OCI-LY3 (cell line): ENCODE measurements at regions not wholly inside any gene's neighbourhood (a gene's known extent, or its start where the extent isn't known, plus 50 kb on each side); places are given as distances from the start of the nearest gene placed in this dataset.
"Not testable (repeated sequence)": the region's sequence is repeated elsewhere in the genome, so short reads cannot be mapped to it uniquely, and the experiment has no call there.

Experiments used
- H2AFZ ChIP-seq: fragments of 200-600, 300-600 bp; shearing (Covaris generic); 2 replicates; pipeline ENCODE4 v1.6.0; 2014; ENCODE audit warnings: antibody characterized with exemption, low read depth, low read length
- H3K27ac ChIP-seq: fragments of 200-600, 300-600 bp; sonication (generic); 2 replicates; pipeline ENCODE4 v1.5.1; 2014; ENCODE audit warnings: mild to moderate bottlenecking, low read length, moderate library complexity, mixed read lengths
- H3K27me3 ChIP-seq: fragments of 200-600, 300-600 bp; sonication (generic); 2 replicates; pipeline ENCODE4 v1.6.1; 2014; ENCODE audit warnings: low read depth, low read length, mixed read lengths
- H3K36me3 ChIP-seq: fragments of 200-600, 300-600 bp; sonication (generic); replicated peaks from 2 replicates; pipeline ENCODE3; 2014; ENCODE audit warnings: low read depth, low read length, mixed read lengths
- H3K4me1 ChIP-seq: fragments of 300-600, 200-600 bp; sonication (generic); 2 replicates; pipeline ENCODE4 v1.6.1; 2014; ENCODE audit warnings: low read length, mixed read lengths
- H3K4me2 ChIP-seq: fragments of 200-600, 300-600 bp; sonication (generic); 2 replicates; pipeline ENCODE4 v1.6.1; 2014; ENCODE audit warnings: low read length, mixed read lengths
- H3K4me3 ChIP-seq: fragments of 300-600, 200-600 bp; sonication (generic); 2 replicates; pipeline ENCODE4 v1.5.1; 2014; ENCODE audit warnings: antibody characterized with exemption, mild to moderate bottlenecking, low read length, moderate library complexity
- H3K79me2 ChIP-seq: fragments of 300-600, 200-600 bp; shearing (Covaris generic); 2 replicates; pipeline ENCODE4 v1.6.1; 2014; ENCODE audit warnings: mild to moderate bottlenecking, low read length, mixed read lengths
- H3K9ac ChIP-seq: fragments of 300-600, 200-600 bp; shearing (Covaris generic); 2 replicates; pipeline ENCODE4 v1.6.0; 2014; ENCODE audit warnings: mild to moderate bottlenecking, low read length, moderate library complexity
- H3K9me3 ChIP-seq: fragments of 200-600, 300-600 bp; shearing (Covaris generic); 2 replicates; pipeline ENCODE4 v1.6.1; 2014; ENCODE audit warnings: low read length, mixed read lengths; ENCODE audit not compliant: insufficient read depth
- H4K20me1 ChIP-seq: fragments of 200-600, 300-600 bp; sonication (generic); 2 replicates; pipeline ENCODE4 v1.6.1; 2016; ENCODE audit warnings: low read length, mixed read lengths; ENCODE audit not compliant: insufficient read depth
- CTCF ChIP-seq: fragments of 200-600, 300-600 bp; sonication (generic); IDR thresholded peaks from 2 replicates; pipeline ENCODE4 v1.5.1; 2014; ENCODE audit warnings: antibody characterized with exemption, low read length, low read depth
- EZH2phosphoT487 ChIP-seq: fragments of 200-600 bp; shearing (Covaris generic); IDR thresholded peaks from 2 replicates; pipeline ENCODE4 v1.6.1; 2018; ENCODE audit warnings: antibody characterized with exemption, mixed run types, low read depth

DNA sequence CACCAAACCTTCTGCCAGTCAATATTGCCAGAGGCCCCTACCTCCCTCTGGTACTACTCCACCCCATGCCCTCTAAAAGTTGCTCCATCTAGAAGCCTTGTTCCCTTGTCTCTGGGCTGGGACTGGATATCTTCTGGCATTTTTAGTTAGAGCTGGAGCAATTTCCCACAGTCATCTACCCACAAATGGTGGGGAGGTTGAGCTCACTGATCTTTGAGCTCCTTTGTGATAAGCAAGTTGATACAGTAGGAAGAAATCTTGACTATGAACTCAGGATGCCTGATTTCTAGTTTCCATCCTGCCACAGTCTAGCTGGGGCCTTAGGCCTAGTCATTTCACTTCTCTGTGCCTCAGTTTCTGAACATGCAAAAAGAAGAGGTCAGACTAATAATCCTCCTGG is 155.0 kb downstream of the MAIP1 start:
- Histone ChIP-seq H3K4me3 (no peak overlapping the region), H3K9ac (no peak overlapping the region), H3K9me3 (no peaks in the 10 kb centered on the region), H3K27me3 (no peaks in the 10 kb centered on the region), H3K4me1 (no peaks in the 10 kb centered on the region), H2AFZ (no peak overlapping the region), H3K79me2 (no peaks in the 10 kb centered on the region), H3K4me2 (no peak overlapping the region), H3K27ac (no peak overlapping the region), H4K20me1 (no peaks in the 10 kb centered on the region), H3K36me3 (no peaks in the 10 kb centered on the region)
- TF ChIP-seq EZH2phosphoT487 = no peak
- TF ChIP-seq CTCF = no peak

DNA sequence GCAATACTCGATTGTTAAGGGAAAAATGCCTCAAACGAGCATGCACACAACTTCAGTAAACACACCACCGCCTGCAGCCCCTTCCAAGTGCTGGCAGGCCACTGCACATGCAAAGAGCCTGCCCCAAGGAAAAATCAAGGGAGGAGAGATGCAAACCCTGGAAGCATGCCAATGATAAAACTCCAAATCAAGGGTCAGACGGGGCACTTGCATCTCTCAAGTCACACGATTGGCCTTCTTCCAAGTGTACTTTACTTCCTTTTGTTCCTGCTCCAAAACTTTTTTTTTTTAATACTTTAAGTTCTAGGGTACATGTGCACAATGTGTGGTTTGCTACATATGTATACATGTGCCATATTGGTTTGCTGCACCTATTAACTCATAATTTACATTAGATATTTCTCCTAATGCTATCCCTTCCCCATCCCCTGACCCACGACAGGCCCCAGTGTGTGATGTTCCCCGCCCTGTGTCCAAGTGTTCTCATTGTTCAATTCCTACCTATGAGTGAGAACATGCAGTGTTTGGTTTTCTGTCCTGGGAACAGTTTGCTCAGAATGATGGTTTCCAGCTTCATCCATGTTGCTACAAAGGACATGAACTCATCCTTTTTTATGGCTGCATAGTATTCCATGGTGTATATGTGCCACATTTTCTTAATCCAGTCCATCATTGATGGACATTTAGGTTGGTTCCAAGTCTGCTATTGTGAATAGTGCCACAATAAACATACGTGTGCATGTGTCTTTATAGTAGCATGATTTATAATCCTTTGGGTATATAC is 157.8 kb downstream of the MAIP1 start:
- H2AFZ ChIP-seq, H3K27me3 ChIP-seq, H3K4me1 ChIP-seq, H3K79me2 ChIP-seq, H3K9ac ChIP-seq, H3K4me3 ChIP-seq, H3K9me3 ChIP-seq, H3K4me2 ChIP-seq, H3K27ac ChIP-seq, H3K36me3 ChIP-seq, H4K20me1 ChIP-seq: not testable (repeated sequence)

DNA sequence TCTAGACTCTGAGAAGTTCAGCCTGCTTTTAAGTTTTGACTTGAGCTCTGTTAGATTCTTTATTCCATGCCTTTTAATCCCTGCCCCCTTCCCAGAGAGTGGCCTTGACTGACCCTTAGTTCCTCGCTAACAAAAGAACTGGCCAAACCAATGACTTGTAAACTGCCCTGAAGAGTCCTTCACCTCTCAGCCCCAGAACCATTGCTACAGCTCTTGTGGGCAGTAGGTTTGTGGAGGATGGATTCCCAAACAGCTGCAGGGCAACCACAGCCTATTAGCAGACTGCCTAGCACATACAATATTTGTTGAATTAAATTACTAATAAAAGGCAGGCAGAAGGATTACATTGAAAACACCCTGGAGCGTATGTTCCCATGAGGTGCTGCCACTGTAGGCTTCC is 163.9 kb downstream of the MAIP1 start:
- Histone ChIP-seq H3K4me2 (no peak overlapping the region), H3K79me2 (no peaks in the 10 kb centered on the region), H3K9ac (no peak overlapping the region), H3K9me3 (no peaks in the 10 kb centered on the region), H3K27me3 (no peaks in the 10 kb centered on the region), H3K4me3 (no peak overlapping the region), H3K36me3 (no peaks in the 10 kb centered on the region), H2AFZ (no peak overlapping the region), H3K27ac (no peak overlapping the region), H4K20me1 (no peaks in the 10 kb centered on the region), H3K4me1 (no peaks in the 10 kb centered on the region)
- no peak for TF ChIP-seq EZH2phosphoT487
- no peak for TF ChIP-seq CTCF

DNA sequence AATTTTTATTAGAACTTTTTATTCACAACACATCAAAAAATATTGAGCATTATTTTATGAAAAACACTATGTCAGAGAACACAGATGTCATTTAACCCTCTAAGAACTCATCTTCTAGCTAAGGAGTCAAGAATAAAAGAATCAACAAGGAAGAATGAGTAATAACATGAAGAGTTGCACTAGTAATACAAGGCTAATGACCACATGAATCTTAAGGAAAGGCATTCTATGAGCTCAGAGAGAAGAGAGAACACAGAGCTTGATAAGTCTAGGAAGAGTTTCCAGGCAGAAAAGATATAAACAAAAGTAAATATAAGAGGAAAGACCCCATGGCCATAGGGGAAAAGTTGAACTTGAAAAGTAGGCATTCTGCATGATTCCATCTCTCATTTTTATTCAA is 166.5 kb downstream of the MAIP1 start:
- Histone ChIP-seq H3K4me1 (no peaks in the 10 kb centered on the region), H3K4me2 (no peak overlapping the region), H2AFZ (no peak overlapping the region), H4K20me1 (no peaks in the 10 kb centered on the region), H3K27me3 (no peaks in the 10 kb centered on the region), H3K27ac (no peak overlapping the region), H3K4me3 (no peak overlapping the region), H3K9me3 (no peaks in the 10 kb centered on the region), H3K9ac (no peak overlapping the region), H3K79me2 (no peaks in the 10 kb centered on the region), H3K36me3 (no peaks in the 10 kb centered on the region)
- TF ChIP-seq CTCF (no peak), EZH2phosphoT487 (no peak)
